GM12878 (cell line): ENCODE measurements at regions not wholly inside any gene's neighbourhood (a gene's known extent, or its start where the extent isn't known, plus 50 kb on each side); places are given as distances from the start of the nearest gene placed in this dataset.

ENCODE experiments used
- CHD2 ChIP-seq: IDR thresholded peaks from 2 replicates; pipeline ENCODE4 v1.6.1; 2011; ENCODE audit warnings: low read depth, low read length, improper control_type of control experiment, borderline replicate concordance
- ZZZ3 ChIP-seq: IDR thresholded peaks from 2 replicates; pipeline ENCODE4 v1.6.1; 2011; ENCODE audit warnings: low read depth; ENCODE audit not compliant: control insufficient read depth, insufficient read length
- TF ChIP-seq, protein P1 (sequence below), 3 experiments: IDR thresholded peaks in 2 of 3; conservative IDR thresholded peaks in 1 of 3; 2 replicates each; pipeline ENCODE4 v1.5.1; 2011; ENCODE audit warnings: low read depth in 3 of 3, low read length in 3 of 3, mild to moderate bottlenecking in 3 of 3, control low read depth in 2 of 3, moderate library complexity in 2 of 3, inconsistent platforms in 1 of 3, mixed read lengths in 1 of 3; ENCODE audit not compliant: control insufficient read depth in 2 of 3, insufficient read depth in 1 of 3; ENCODE audit errors: extremely low read depth in 1 of 3

DNA sequence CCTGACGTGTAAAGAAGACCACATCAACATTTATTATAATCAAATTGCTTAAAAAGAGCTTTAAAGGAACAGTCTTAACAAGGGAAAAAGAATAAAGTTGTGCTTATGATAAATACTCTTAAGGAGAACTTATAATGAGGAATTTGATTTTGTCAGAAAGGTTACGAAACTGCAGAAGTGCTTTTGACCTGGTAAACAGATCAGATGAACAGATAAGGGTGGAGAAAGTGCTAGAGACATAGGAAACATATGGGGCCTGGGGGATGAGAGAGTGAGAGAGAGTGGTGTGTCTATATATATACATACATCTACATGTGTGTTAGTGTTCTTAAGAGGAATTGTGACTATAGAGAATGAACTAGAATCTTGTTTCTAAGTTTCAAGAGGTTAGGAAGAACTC, 186.2 kb upstream of the GJE1 start:
- TF ChIP-seq, protein P1, sequence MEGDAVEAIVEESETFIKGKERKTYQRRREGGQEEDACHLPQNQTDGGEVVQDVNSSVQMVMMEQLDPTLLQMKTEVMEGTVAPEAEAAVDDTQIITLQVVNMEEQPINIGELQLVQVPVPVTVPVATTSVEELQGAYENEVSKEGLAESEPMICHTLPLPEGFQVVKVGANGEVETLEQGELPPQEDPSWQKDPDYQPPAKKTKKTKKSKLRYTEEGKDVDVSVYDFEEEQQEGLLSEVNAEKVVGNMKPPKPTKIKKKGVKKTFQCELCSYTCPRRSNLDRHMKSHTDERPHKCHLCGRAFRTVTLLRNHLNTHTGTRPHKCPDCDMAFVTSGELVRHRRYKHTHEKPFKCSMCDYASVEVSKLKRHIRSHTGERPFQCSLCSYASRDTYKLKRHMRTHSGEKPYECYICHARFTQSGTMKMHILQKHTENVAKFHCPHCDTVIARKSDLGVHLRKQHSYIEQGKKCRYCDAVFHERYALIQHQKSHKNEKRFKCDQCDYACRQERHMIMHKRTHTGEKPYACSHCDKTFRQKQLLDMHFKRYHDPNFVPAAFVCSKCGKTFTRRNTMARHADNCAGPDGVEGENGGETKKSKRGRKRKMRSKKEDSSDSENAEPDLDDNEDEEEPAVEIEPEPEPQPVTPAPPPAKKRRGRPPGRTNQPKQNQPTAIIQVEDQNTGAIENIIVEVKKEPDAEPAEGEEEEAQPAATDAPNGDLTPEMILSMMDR (IDR thresholded peaks at IDR 0.05 in 2 of 3, conservative IDR thresholded peaks at IDR 0.05 in 1 of 3; ENCODE audit: control insufficient read depth in 2 of 3, extremely low read depth in 1 of 3, insufficient read depth in 1 of 3, low read depth in 3 of 3, low read length in 3 of 3) = no peak
- TF ChIP-seq ZZZ3 = no peak
- no peak for TF ChIP-seq CHD2
